K562 (cell line): ENCODE measurements at regions not wholly inside any gene's neighbourhood (a gene's known extent, or its start where the extent isn't known, plus 50 kb on each side); places are given as distances from the start of the nearest gene placed in this dataset.

Experiments used
- ATAC-seq: fragments of 200-7000 bp; cut with Tn5 transposase; 3 replicates; pipeline ENCODE4 v1.9.1; 2020; ENCODE audit warnings: moderate library complexity
- BruUV-seq: library from RNA; stranded (reverse); fragments of 400-500 nt; replicated peaks from 2 replicates; lab custom pipeline; 2021; lab: Mats Ljungman, UMichigan
- CTCF ChIA-PET: fragments of 300-600 bp; formaldehyde crosslinking; extraction: SDS; loops from one replicate; lab custom pipeline; 2021; ENCODE audit warnings: low intra/inter-chr PET ratio; lab: Yijun Ruan, JAX
- POLR2A ChIA-PET: fragments of 300-600, 350-650 bp; sonication (Branson Sonifier 250); formaldehyde crosslinking; extraction: SDS; loops from one replicate; lab custom pipeline; 2021; ENCODE audit warnings: antibody characterized with exemption, inconsistent platforms; lab: Yijun Ruan, JAX
- DNase-seq, 4 experiments: peaks; one replicate each; pipeline versions ENCODE4 v3.0.0 to v3.0.0-alpha.2; 2011 to 2018; ENCODE audit warnings: low spot score in 3 of 4, mixed read lengths in 3 of 4; ENCODE audit errors: extremely low read depth in 1 of 4
- FAIRE-seq: peaks from 2 replicates; lab custom pipeline; 2011; peaks lifted over from hg19 to GRCh38; lab: Jason Lieb, UNC
- H2AFZ ChIP-seq: 2 replicates; pipeline ENCODE4 v1.6.0; 2011; ENCODE audit warnings: low read depth, low read length, control low read depth, inconsistent platforms
- H3K27ac ChIP-seq: fragments of 200-600 bp; 3 replicates; pipeline ENCODE4 v1.8.0; 2011; ENCODE audit warnings: low read depth, mild to moderate bottlenecking, control low read depth, inconsistent platforms, low read length, moderate library complexity, mixed read lengths; ENCODE audit errors: extremely low read depth
- H3K27me3 ChIP-seq, 2 experiments: fragments of 300-600 bp in 1 of 2; 2 replicates in 1 of 2; 3 replicates in 1 of 2; pipeline versions ENCODE4 v1.6.0 to v1.8.0; 2011; ENCODE audit warnings: inconsistent platforms in 2 of 2, low read length in 2 of 2, mild to moderate bottlenecking in 1 of 2, mixed read lengths in 1 of 2, moderate library complexity in 1 of 2; ENCODE audit not compliant: control insufficient read depth in 2 of 2, insufficient read depth in 2 of 2
- H3K36me3 ChIP-seq: fragments of 300-600 bp; 3 replicates; pipeline ENCODE4 v1.8.0; 2011; ENCODE audit warnings: mild to moderate bottlenecking, low read length, inconsistent platforms; ENCODE audit not compliant: control insufficient read depth, insufficient read depth
- H3K4me1 ChIP-seq, 2 experiments: fragments of 200-600 bp in 1 of 2; replicated peaks in 1 of 2; 2 replicates in 1 of 2; 3 replicates in 1 of 2; pipeline versions ENCODE4 v1.5.1 to v1.8.0; 2011; ENCODE audit warnings: inconsistent platforms in 2 of 2, low read length in 2 of 2, mild to moderate bottlenecking in 1 of 2, mixed read lengths in 1 of 2, moderate library complexity in 1 of 2; ENCODE audit not compliant: control insufficient read depth in 2 of 2, insufficient read depth in 2 of 2
- H3K4me2 ChIP-seq: 2 replicates; pipeline ENCODE4 v1.6.1; 2011; ENCODE audit warnings: low read length, control low read depth, inconsistent platforms, mixed read lengths; ENCODE audit not compliant: insufficient read depth
- H3K4me3 ChIP-seq: fragments of 200-600 bp; sonication (generic), shearing (Covaris generic); 2 replicates; pipeline ENCODE4 v1.5.1; 2016; ENCODE audit warnings: control low read depth, inconsistent platforms
- H3K79me2 ChIP-seq: fragments of 200-600 bp; 3 replicates; pipeline ENCODE4 v1.8.0; 2011; ENCODE audit warnings: low read length, inconsistent platforms; ENCODE audit not compliant: control insufficient read depth, insufficient read depth
- H3K9ac ChIP-seq, 2 experiments: 2 replicates each; pipeline versions ENCODE4 v1.6.0 to v1.6.1; 2011; ENCODE audit warnings: low read depth in 2 of 2, low read length in 2 of 2, control low read depth in 1 of 2, inconsistent platforms in 1 of 2, mild to moderate bottlenecking in 1 of 2, mixed read lengths in 1 of 2; ENCODE audit not compliant: insufficient read depth in 1 of 2
- H3K9me1 ChIP-seq: one replicate; pipeline ENCODE4 v1.6.0; 2011; ENCODE audit warnings: inconsistent platforms, mild to moderate bottlenecking, low read length, moderate library complexity; ENCODE audit not compliant: control insufficient read depth, insufficient read depth
- H3K9me3 ChIP-seq: replicated peaks from 2 replicates; pipeline ENCODE4 v1.5.1; 2011; ENCODE audit warnings: low read depth, low read length, inconsistent platforms; ENCODE audit not compliant: control insufficient read depth, insufficient read depth
- H4K20me1 ChIP-seq: replicated peaks from 2 replicates; pipeline ENCODE4 v1.6.1; 2011; ENCODE audit warnings: low read length, inconsistent platforms, mixed read lengths; ENCODE audit not compliant: control insufficient read depth, insufficient read depth
- CBFB ChIP-seq: sonication (generic); formaldehyde crosslinking; IDR thresholded peaks from 2 replicates; pipeline ENCODE4 v1.4.0; 2020; ENCODE audit warnings: mild to moderate bottlenecking, missing genetic modification reagents
- FIP1L1 ChIP-seq: fragments of 200-400 bp; formaldehyde crosslinking; IDR thresholded peaks from 2 replicates; pipeline ENCODE4 v1.6.1; 2018; ENCODE audit warnings: mild to moderate bottlenecking, low read depth, low read length; ENCODE audit not compliant: poor library complexity, severe bottlenecking
- RERE ChIP-seq: sonication (generic); formaldehyde crosslinking; IDR thresholded peaks from 2 replicates; pipeline ENCODE4 v1.8.0; 2023; ENCODE audit warnings: missing genetic modification reagents, mild to moderate bottlenecking, borderline replicate concordance
- REST ChIP-seq, 2 experiments: fragments of 450-650 bp; formaldehyde crosslinking in 1 of 2; IDR thresholded peaks; 2 replicates each; pipeline versions ENCODE4 v1.4.0 to v1.6.1; 2014 to 2020; ENCODE audit warnings: mild to moderate bottlenecking in 2 of 2, borderline replicate concordance in 1 of 2, low read depth in 1 of 2
- TGIF2 ChIP-seq: sonication (generic); formaldehyde crosslinking; IDR thresholded peaks from 2 replicates; pipeline ENCODE4 v1.8.1; 2022; ENCODE audit warnings: mild to moderate bottlenecking, missing genetic modification reagents, moderate library complexity
- WGBS: fragments of 100-300 bp; shearing (Covaris generic); methylation state at CpG from one replicate; pipeline ENCODE4 v1.1.6; 2016; ENCODE audit warnings: low coverage, mixed read lengths; ENCODE audit not compliant: insufficient coverage; ENCODE audit errors: missing lambda C conversion rate; 5-methylcytosine and 5-hydroxymethylcytosine counted together
- in situ Hi-C: fragments of 300-500 bp; cut with MboI; formaldehyde crosslinking; loops from 4 replicates; pipeline ENCODE4 v1.15.0; 2018; ENCODE audit warnings: inconsistent platforms, mixed read lengths
- intact Hi-C: fragments of 100-400 bp; cut with micrococcal nuclease; formaldehyde crosslinking; loops from 2 replicates; pipeline ENCODE4 v1.14.2; 2022

GRCh38 chr6:170167657-170168159 is 123.2 kb downstream of the DLL1 start:
- H2AFZ ChIP-seq = no peak overlapping the region
- intact Hi-C loops = no loop called here
- ATAC-seq = no peak
- H3K36me3 ChIP-seq = no peaks in the 10 kb centered on the region
- no peak overlapping the region for H3K4me2 ChIP-seq
- no peak overlapping the region for H3K27ac ChIP-seq
- TF ChIP-seq TGIF2 (CRISPR knock-in tag) = no peak
- TF ChIP-seq REST (IDR thresholded peaks at IDR 0.05; ENCODE audit: borderline replicate concordance) = no peak
- TF ChIP-seq REST (CRISPR knock-in tag; IDR thresholded peaks at IDR 0.05; ENCODE audit: low read depth) = no peak
- TF ChIP-seq FIP1L1 = no peak
- no peak for TF ChIP-seq CBFB
- no peak for TF ChIP-seq RERE
- H3K9ac ChIP-seq = no peak overlapping the region
- WGBS = 7% methylated on average over 19 of the region's 19 CpGs
- no peak overlapping the region for H3K4me3 ChIP-seq
- H3K9me1 ChIP-seq = no peaks in the 10 kb centered on the region
- H3K9me3 ChIP-seq = peaks cover 10% of the 10 kb centered on the region
- H3K79me2 ChIP-seq = no peaks in the 10 kb centered on the region
- in situ Hi-C loops = no loop called here
- H3K4me1 ChIP-seq = peaks cover 0 to 3% of the 10 kb centered on the region in 2 experiments; a peak in 1 of 5 replicates
- DNase-seq = no peak
- CTCF ChIA-PET = no interaction called here
- H4K20me1 ChIP-seq = no peaks in the 10 kb centered on the region
- FAIRE-seq = no peak
- peaks cover 0 to 55% of the 10 kb centered on the region in 2 experiments; a peak in 2 of 5 replicates for H3K27me3 ChIP-seq
- no TSS peak for BruUV-seq
- POLR2A ChIA-PET = interaction anchor here (1.1 kb wide), 1 partner anchor 16 kb away, joined by 3 read pairs; no protein-coding TSS in a partner anchor
